Esophagus squamous epithelium (tissue), 5 donors: ENCODE measurements at regions not wholly inside any gene's neighbourhood (a gene's known extent, or its start where the extent isn't known, plus 50 kb on each side); places are given as distances from the start of the nearest gene placed in this dataset.

Source experiments
- DNase-seq: peaks from one replicate; lab custom pipeline; 2025; lab: John Stamatoyannopoulos, UW
- H3K27ac ChIP-seq, 4 donors: fragments of 200-600 bp; sonication (generic); one replicate each; pipeline ENCODE4 v1.5.1; 2016 to 2019; ENCODE audit warnings: mild to moderate bottlenecking in 1 of 4
- H3K27me3 ChIP-seq, 4 donors: fragments of 200-600 bp; sonication (generic); 1 replicate in 3 of 4; 2 replicates in 1 of 4; pipeline versions ENCODE4 v1.5.1 to v1.6.0; 2017 to 2021; ENCODE audit warnings: antibody characterized with exemption in 1 of 4
- H3K36me3 ChIP-seq, 3 donors: fragments of 200-600 bp; sonication (generic); one replicate each; pipeline ENCODE4 v1.5.1; 2016 to 2019
- H3K4me1 ChIP-seq, 3 donors: fragments of 200-600 bp; sonication (generic); one replicate each; pipeline ENCODE4 v1.5.1; 2017 to 2019
- H3K4me3 ChIP-seq, 4 donors: fragments of 200-600 bp; sonication (generic); 1 replicate in 3 of 4; 2 replicates in 1 of 4; pipeline ENCODE4 v1.5.1; 2016 to 2019; ENCODE audit warnings: mild to moderate bottlenecking in 2 of 4, moderate library complexity in 1 of 4
- H3K9me3 ChIP-seq, 3 donors: fragments of 200-600 bp; sonication (generic); one replicate each; pipeline ENCODE4 v1.5.1; 2016 to 2019
- CTCF ChIP-seq, 6 experiments: fragments of 450-650 bp in 4 of 6; fragments of 200-600 bp in 2 of 6; sonication (generic) in 2 of 6; IDR thresholded peaks; one replicate each; pipeline ENCODE4 v1.5.1; 2016 to 2019; ENCODE audit warnings: antibody characterized with exemption in 6 of 6, mild to moderate bottlenecking in 4 of 6, moderate library complexity in 4 of 6
- POLR2A ChIP-seq, 4 donors: fragments of 450-650 bp; IDR thresholded peaks; one replicate each; pipeline ENCODE4 v1.6.1; 2017; ENCODE audit warnings: antibody characterized with exemption in 4 of 4, mild to moderate bottlenecking in 4 of 4, moderate library complexity in 3 of 4
- WGBS, 2 donors: methylation state at CpG; one replicate each; pipeline ENCODE4 v1.1.5; 2018; 5-methylcytosine and 5-hydroxymethylcytosine counted together
- intact Hi-C: fragments of 100-400 bp; cut with DNase I; formaldehyde crosslinking; loops from one replicate; pipeline ENCODE4 v1.15.0; 2022
- donor health status: DM: yes; HTN: yes; CAD: no.

- TF ChIP-seq POLR2A (IDR thresholded peaks at IDR 0.05) (no peak), CTCF (IDR thresholded peaks at IDR 0.05) (no peak)
- intact Hi-C loops, result no loop called here
- Histone ChIP-seq H3K27me3 (no peaks in the 10 kb centered on the region), H3K4me3 (no peak overlapping the region), H3K36me3 (no peaks in the 10 kb centered on the region), H3K27ac (no peak overlapping the region), H3K4me1 (no peaks in the 10 kb centered on the region), H3K9me3 (no peaks in the 10 kb centered on the region)
- no peak for DNase-seq
- WGBS, 2 donors, result 70 to 74% methylated on average over 2 of the region's 2 CpGs
Observed at GRCh38 chr11:28539239-28540030, 431.2 kb downstream of the METTL15 start.

GRCh38 chr11:28537822-28538221 is 429.6 kb downstream of the METTL15 start:
- Histone ChIP-seq H3K27me3 (no peaks in the 10 kb centered on the region), H3K4me1 (no peaks in the 10 kb centered on the region), H3K27ac (no peak overlapping the region), H3K9me3 (no peaks in the 10 kb centered on the region), H3K4me3 (no peak overlapping the region), H3K36me3 (no peaks in the 10 kb centered on the region)
- no peak for DNase-seq
- intact Hi-C loops, result no loop called here
- no peak for TF ChIP-seq CTCF (IDR thresholded peaks at IDR 0.05)
- TF ChIP-seq POLR2A (IDR thresholded peaks at IDR 0.05), result no peak

- no peak overlapping the region for H3K4me3 ChIP-seq
- H3K9me3 ChIP-seq, result no peaks in the 10 kb centered on the region
- TF ChIP-seq CTCF (IDR thresholded peaks at IDR 0.05) (no peak), POLR2A (IDR thresholded peaks at IDR 0.05) (no peak)
- 63 to 78% methylated on average over 2 of the region's 2 CpGs for WGBS, 2 donors
- DNase-seq, result no peak
- H3K36me3 ChIP-seq, result no peaks in the 10 kb centered on the region
- H3K27me3 ChIP-seq, result no peaks in the 10 kb centered on the region
- intact Hi-C loops, result no loop called here
- H3K27ac ChIP-seq, result no peak overlapping the region
- no peaks in the 10 kb centered on the region for H3K4me1 ChIP-seq
Observed at GRCh38 chr11:28536504-28537267, 428.5 kb downstream of the METTL15 start.

GRCh38 chr11:28535677-28536076 is 427.5 kb downstream of the METTL15 start:
- 48% methylated on average over 2 of the region's 2 CpGs for WGBS, 2 donors
- DNase-seq, result no peak
- intact Hi-C loops, result no loop called here

More at GRCh38 chr11:28535677-28536076, 427.5 kb downstream of the METTL15 start:
- TF ChIP-seq CTCF (IDR thresholded peaks at IDR 0.05), result no peak
- TF ChIP-seq POLR2A (IDR thresholded peaks at IDR 0.05), result no peak
- Histone ChIP-seq H3K27me3 (no peaks in the 10 kb centered on the region), H3K27ac (no peak overlapping the region), H3K36me3 (no peaks in the 10 kb centered on the region), H3K4me3 (no peak overlapping the region), H3K4me1 (no peaks in the 10 kb centered on the region), H3K9me3 (no peaks in the 10 kb centered on the region)
